ENCODE measurements at regions not wholly inside any gene's neighbourhood (a gene's known extent, or its start where the extent isn't known, plus 50 kb on each side); places are given as distances from the start of the nearest gene placed in this dataset.

DNA sequence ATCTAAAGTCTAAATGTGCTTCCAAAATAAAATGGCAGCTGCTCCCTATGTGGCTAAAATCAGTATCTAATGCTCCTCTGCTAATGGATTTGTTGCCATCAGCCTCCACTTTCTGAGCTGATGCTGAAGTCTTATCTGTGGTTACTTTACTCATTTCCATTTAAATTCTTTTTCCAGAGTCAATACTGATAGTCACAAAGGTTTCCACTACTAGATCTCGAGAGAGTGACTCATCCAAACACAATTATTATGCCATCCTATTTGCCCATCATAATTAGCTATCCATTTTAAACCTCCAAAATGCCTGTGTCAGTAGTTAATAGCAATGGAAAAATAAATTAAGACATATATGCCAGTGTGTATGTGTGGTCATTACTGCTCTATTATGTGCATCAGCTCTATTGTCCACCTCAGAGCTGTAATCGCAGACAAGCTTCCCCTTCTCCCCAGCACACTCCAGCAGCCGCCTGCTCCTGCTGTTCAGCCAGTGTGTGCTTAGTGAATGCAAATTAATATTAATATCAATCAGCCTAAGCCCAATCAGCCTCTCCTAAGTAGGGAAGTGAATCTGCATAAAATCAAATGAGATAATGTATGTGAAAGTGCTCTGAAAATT lies 199.8 kb upstream of the ZIC3 start:
- no peak for DNase-seq

DNA sequence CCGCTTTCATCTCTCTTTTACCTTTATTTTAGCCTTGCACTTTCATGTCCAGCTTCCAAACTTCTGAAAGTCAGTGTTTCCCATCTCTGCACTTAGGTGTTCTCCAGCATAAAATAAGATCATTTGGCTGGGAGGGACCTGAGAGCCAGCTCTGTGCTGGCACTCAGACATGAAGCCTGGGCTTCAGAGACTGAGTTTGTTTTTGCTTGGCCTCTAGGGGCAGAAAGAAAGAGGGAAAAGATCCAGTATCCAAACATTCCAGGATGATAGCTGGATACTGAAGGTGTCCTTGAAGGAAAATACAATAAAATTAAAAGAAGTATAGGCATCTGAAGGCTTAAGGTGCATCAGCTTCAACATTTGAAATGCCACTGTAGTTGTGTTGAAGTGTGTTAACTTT lies 202.4 kb upstream of the ZIC3 start:
- no peak for DNase-seq

DNA sequence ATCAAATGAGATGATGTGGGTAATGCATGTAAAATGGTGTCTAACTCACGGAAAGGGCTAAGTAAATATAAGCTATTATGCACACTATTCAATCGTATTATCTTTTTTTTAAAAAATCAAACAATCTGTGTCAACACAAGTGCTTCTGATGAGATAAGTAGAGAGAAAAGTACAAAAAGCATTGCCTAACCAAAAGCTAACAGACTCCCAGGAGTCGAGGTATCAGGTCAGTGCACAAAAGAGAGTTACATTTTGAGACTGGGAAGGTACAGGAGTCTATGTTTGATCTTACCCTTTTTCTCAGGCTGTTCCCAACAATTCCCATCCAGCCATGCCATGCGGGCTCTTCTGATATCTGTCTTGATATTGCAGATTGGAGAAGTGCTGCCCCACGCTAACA lies 203.3 kb upstream of the ZIC3 start:
- no peak for DNase-seq

DNA sequence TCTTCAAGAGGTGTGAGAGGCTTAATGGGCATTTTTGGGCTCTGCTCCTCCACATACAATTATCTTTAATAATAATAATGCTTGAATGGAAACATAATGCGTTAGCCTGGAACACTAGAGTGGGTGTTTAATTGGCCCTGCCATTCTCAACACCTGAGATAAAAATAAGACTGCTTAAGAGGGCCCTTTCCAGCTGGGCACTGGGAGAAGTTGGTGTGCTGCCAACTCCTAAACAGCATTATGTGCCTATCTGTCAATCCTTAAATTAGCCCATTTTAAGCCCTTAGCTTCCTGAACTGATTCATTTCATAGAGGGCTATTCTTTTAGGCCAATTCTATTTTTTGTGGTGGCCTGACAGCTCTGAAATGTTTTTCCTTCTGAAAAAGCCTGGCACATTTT lies 211.1 kb upstream of the ZIC3 start:
- DNase-seq: no peak

DNA sequence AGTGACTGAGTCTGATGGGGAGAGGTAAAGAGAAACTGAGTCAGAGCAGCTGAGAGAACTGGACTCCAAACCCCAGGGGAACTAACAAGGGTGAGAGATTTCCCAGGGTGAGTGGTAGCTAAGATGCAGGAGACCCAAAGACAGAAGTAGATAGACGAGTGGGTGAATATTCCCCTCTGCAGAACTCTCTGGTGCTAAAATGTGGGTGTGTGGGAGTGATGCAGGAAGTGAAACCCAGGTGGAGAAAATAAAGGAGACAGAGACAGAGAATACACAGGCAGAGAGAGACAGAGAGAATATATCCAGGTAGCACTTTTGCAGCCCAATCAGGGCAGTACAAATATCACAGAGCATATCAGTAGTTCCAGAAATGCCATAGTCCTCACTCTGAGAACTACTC lies 212.5 kb upstream of the ZIC3 start:
- DNase-seq: no peak

DNA sequence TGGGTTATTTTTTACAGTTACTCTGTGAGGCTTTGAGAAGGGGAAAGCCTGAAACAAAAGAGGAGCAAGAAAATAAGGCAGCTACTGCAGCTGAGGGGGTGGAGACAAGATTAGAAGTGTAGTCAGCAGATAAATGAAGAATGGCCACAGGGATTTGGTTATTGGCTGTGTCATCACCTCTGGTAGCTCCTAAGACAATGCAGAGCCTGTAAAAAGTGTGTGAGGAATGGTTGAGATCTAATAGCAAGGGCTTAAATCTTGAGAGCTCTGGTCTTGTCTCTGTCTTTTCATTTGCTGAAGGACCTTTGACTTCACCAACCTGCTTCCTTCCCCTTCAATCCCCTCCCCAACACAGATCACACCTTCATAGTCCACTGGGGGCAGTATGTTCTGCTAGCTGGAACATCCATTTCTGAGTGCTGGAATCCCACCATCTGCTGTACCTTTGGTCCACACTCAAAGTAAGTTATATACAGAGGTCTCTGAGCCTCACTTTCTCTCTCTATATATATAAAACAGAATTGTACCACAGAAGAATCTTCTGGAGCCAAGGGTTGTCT lies 213.7 kb upstream of the ZIC3 start:
- DNase-seq: no peak

DNA sequence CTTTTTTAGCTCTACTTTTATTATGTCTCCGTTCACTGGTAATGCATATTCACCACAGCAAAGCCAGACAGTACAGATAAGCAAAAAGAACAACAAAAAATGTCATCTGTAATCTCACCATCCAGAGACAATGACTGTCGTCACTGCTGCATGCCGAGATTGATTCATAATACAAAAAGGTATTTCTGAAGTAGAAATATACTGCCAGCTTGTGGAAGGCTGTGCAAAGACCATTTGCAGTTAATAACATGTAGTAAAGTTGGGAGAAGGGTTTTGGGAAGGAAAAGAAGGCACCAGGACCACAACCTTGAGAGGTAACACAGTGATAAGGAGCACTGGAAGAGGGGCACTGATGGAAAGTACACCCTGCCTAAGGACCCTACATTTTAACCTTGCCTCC lies 223.0 kb upstream of the ZIC3 start:
- no peak for DNase-seq

DNA sequence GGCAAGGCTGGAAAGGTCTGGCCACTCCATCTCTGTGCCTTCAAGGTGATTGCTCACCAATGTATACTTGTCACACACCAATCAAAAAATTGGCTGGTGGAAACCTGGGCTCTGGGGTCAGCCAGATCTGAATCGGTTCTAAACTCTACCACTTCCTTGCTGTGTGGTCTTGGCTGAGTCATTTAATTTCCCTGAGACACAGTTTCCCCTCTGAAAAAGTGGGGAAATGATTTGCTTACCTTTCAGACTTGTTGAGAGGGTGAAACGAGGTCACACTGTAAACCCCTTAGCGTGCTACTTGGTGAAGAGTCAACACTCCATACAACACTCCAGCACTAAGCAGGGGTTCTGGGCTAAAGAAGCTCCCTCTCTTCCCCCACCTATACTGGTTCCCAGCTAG lies 252.3 kb upstream of the ZIC3 start:
- DNase-seq: no peak

DNA sequence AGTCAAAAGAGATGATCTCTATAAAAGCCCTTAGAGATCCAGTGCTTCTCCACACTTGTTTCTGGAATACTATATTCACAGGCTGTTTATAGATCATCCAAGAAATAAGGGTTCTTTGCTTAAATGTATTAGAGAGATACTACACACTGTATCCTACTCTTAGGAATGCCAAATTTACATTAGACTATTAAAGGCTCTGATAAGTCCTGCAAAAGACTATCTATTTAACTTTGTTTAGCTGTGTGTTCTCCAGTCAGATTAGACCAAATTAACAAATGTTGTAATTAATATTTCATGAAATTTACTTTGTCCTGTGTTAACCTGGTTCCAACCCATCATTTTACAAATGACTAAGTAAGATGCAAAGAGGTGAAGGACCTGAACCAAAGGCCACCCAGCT lies 260.5 kb upstream of the ZIC3 start:
- no peak for DNase-seq

DNA sequence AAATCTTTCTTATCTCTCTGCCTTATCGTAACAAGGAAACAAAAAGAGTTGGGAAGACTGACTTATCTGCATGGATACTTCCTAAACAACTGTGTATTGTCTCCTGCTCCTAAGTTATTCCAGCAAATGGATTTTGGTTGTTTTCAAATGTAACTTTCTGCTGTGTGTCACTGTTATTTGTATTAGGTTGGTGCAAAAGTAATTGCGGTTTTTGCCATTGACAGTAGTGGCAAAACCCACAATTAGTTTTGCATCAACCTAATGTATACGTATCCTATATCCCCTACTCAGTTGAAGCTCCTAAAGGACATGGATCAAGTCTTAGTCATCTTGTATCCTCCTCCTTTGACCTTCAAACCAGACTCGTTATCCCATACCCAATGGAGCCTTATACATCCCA lies 263.4 kb upstream of the GPR101 start:
- DNase-seq: no peak

DNA sequence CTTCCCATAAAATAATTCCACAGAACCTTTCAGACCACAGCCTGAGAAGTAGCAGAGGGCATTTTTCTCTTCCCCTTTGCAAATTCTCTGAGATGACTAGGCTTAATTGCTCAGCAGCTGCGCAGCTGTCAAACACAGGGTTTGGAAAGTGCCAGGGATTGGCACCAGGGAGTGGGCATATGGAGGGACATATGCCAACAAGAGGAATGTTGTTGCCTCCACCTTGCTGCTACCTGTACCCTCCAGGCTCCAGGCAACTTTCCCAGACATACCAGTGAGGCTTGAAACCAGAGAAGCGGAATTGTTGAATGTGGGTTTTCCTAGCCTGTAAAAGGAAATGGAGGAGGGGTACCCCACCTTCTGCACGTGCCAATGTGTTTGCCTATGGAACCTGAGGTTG lies 256.2 kb upstream of the GPR101 start:
- DNase-seq: no peak

DNA sequence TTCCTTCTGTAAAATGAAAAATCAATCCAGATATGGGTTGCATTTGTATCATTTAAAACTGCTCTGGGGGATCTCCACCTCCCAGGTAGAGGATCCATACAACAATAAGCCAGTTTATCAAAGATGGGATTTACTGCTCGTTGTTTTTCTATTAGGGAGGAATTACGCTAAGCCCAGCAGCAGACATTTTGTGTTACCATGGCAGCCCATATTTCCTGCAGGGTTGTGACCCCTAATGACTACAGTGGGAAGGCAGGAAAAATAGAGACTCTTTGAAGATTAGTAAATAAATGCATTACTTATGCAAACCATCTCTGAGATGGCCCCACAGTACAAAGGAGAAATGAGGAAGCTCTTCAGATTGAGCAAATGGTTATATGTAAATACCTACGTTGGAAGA lies 253.4 kb upstream of the GPR101 start:
- no peak for DNase-seq

DNA sequence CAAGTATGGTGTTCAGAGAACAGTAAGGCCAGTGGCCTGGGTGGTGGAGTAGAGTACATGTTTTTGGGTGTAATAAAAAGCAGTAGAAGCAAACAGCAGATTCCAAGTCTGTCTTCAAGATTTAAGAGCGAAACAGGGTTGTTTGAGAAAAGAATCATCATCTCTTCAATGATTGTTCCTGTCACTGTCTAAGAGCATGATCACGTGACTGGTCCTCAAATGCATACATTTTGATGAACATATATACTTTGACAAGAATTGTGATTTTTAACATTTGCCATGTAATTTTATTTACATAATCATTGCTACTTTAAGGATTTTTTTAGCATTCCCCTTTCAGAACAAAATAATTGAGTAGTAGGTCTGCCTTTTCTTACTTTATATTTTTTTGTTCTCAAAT lies 252.6 kb upstream of the GPR101 start:
- no peak for DNase-seq

DNA sequence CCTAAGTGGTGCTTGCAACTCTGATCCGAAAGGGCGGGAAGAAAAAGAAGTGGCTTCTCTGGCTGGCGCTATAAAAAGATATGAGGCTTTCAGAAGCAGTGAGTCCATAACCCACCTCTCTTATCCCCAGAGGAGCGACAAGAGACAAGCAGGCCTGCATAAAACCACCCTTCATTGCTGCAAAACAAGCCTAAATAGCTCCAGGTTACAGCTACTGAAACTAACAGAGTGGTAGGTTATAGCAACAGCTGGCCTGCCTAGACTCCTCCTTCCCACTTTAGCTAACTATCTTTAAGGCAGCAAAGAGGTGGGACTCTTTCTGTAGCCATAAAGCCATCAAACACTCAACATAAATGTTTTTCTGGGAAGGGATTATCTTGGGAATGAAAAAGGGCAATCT lies 245.0 kb upstream of the GPR101 start:
- no peak for DNase-seq

DNA sequence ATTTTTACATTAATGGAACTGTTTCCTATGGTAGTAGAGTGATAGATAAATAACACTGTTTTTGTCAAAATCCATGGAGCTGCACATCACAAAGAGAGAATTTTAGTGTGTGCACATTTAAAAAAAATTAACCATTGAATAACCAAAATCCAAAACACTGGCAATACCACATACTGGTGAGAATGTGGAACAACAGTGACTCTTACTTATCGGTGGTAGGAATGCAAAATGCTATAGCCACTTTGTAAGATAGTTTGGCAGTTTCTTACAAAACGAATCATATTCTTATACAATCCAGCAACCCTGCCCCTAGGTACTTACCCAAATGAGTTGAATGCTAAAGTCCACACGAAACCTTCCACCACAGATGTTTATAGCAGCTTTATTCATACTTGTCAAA lies 229.6 kb upstream of the GPR101 start:
- no peak for DNase-seq

DNA sequence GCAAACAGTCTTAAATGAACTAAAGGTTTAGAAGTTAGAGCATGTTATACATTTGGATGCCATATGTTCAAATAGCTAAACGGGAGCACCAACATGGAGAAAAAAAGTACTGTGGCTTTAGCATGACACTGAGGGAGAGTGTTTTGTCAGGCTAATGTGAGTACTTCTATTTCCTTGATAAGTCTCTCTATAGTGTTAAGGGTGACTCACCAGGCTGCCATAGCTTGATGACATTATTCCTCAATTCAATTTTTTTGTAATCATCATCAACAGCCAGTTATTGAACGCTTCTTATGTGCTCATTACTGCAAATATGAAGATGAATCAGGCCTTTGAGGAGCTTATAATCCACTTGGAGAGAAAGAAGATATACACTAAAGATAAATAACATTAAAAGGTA lies 211.4 kb upstream of the GPR101 start:
- no peak for DNase-seq

DNA sequence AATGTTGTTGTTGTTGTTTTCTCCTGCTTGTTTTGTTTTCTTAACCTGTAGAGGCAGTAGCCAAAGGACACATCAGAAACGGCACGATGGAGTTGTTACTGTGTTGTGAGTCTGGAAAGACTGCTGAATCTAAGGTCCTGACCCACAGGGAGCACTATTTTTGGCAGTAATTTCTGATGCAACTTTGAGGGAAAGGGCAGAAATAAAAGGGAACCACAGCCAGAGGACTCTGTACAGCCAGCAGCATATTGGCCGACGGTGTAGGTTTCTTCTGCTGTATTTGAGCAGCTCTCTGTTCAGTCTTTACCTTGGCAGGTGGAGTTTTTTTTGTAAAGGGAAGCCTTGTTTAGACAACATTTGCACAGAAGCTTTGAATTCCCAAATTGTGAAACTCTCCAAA lies 203.0 kb upstream of the GPR101 start:
- no peak for DNase-seq

DNA sequence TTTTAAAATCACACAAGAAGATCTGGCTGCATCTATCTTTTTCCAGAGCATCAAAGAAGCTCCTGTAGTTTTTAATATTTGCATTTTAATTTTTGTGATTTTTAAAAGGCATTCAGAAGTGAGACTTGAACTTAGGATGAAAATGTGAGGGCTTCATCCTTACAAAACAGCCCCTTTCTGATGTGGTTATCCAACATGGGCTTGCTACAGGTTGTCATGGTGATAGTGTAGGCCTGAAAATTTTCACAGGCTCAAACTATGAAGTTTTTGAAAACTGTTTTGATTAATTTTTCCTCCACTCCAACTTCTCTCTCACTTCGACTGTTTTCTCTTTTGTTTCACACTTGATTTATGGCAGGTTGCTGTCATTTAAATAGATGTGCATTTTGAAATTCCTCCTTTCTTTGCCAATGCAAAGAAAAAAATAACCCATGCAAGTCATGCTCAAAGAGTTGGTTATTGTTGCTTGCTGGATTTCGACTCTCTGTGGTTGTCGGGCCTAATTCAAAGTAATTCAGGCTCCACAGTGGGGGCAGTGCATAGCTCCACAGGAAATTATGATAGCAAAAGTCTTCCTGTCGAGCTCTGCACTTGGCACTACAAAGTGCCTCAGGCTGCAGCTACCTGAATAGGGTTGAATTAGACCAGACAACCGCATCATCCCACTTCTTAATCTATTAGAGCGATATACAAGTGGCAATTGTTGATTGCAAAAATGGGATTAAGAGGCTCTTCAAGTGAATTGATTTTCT lies 201.0 kb upstream of the GPR101 start:
- no peak for DNase-seq

DNA sequence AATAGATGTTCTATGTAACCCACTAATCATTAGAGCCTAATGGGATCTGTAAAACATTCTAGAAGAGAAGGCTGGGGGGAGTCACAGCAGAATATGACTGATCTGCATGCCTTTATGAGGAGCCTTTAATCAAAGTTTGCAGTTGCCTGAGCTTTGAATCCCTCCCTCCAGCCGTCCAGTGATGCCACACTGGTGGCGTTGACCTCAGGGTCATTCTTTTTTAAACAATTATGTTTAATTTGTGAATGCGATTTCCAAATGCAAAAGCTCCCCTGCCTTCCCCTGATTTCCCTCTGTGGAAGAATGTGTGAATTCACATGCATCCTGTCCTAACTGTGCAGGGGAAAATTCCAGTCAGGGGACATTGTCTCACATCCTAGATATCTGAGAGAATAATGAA lies 199.7 kb upstream of the GPR101 start:
- no peak for DNase-seq

DNA sequence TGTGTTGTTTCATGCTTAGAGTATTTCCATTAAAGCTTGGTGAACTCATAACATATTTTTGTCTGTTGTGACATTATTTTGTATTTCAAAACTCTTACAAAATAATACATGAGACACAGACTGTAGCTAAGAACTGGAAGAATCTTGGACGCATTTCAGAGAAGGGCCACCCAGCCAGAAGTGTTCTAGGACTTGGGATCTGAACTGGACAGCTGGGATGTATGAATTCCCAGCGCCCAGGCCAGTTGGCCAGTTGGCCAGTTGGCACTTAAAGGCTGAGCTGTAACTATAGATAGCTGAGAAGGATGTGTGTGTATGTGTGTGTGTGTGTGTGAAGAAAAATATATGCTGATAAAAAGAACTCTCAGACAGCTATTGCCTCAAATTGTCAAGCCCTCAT lies 193.4 kb upstream of the GPR101 start:
- DNase-seq: no peak

DNA sequence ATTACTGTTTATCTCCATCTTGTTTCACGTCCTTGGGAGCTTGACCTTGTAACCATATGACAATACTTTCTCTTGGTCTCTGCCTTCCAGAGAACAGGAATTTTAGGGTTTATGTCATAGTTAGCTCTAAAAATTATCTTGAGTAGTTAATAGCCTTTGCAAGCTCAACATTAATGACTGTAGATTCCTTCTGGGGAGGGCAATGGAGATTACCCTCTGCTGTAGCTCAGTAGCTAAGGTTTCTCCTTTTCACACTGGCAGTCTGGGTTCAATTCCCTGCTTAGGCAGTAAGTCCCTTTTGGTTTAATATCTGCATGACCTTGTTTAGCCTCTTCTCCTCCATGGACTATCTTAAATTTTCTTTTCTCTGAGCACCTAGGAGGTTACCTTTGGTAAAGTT lies 181.7 kb upstream of the GPR101 start:
- no peak for DNase-seq

DNA sequence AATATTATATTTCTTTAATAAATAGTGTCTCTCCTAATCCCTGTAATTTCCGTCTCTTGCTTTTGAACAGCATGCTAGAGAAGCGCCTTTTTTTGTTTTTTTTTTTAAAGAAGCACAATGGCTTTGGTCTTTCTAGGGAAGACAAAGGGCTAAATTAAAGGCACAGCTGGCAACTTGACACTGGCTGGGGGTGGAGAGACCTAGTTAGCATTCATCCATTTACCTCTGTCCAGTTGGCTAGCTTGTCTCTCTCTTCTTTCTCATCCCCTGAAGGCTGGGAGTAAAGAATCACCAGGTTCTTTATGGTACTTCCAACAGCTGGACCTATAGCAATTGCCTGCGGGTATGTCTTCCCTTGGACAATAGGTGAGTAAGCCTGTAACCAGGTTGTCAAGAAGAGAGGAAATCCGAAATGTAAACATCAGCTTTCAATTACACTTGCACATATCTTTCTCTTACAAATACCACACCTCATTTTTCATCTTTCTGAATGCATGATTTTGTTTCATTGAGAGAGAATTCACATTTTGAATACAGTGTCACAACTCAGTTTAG lies 178.4 kb upstream of the GPR101 start:
- DNase-seq: no peak

DNA sequence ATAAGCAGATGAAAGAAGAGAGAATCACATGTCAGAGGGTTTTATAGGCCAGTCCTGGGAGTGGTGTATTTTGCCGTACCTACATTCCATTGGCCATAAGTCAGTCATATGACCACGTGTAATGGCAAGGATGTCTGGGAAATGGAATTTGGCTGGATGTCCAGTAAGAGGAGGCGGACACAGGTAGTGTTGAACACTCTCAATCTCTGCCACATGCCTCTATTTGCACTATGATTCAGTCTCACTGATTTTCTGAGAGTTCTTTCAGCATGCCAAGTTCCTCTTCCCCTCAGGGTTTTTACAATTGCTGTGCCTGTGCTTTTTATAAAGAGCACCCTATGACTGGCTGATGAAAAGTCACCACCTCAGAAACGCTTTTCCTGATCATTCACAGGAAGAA lies 164.2 kb upstream of the GPR101 start:
- DNase-seq: no peak

DNA sequence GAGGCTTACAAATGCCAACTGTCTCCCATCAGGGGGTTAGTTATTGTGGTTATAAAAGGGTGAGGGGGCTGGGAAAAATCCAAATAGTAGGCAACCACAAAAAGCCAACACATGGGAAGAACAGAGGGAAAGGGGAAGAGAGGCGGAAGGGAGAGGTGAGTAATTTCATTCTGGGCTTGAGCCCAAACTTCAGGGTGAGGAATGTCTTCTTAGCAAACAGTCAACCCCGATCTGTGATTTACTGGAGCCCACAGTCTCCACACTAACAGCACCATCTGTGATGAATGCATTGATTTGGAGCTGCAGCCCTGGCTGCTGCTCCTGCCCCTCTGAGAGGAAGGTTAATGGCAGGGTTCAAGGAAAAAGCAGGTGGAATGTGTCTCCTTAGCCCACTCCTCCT lies 162.2 kb upstream of the GPR101 start:
- no peak for DNase-seq

DNA sequence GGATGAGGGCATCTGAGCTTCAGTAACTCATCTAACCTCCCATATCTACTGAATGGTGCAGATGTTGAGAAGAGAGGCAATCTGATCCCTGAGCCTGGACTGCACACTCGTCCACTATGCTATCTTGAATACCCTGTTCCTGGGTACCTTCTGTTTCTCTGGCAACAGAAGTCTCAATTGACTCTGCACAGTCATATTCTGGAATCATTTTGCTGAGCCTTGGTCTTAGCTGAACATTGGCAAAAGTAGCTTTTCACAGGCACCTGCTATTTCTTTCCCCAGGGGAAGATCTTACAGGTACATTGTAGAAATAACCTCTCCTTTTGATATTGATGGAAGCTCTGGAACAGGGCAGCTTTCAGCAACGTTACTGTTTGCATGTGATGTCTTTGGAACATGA lies 161.5 kb upstream of the GPR101 start:
- DNase-seq: no peak

All from hematopoietic multipotent progenitor cell treated with erythropoietin and hydrocortisone succinate and interleukin-3 and kit ligand, for 8 days (in vitro differentiated cells).